ENCODE measurements at regions not wholly inside any gene's neighbourhood (a gene's known extent, or its start where the extent isn't known, plus 50 kb on each side); places are given as distances from the start of the nearest gene placed in this dataset.
"Not testable (repeated sequence)": the region's sequence is repeated elsewhere in the genome, so short reads cannot be mapped to it uniquely, and the experiment has no call there.

DNA sequence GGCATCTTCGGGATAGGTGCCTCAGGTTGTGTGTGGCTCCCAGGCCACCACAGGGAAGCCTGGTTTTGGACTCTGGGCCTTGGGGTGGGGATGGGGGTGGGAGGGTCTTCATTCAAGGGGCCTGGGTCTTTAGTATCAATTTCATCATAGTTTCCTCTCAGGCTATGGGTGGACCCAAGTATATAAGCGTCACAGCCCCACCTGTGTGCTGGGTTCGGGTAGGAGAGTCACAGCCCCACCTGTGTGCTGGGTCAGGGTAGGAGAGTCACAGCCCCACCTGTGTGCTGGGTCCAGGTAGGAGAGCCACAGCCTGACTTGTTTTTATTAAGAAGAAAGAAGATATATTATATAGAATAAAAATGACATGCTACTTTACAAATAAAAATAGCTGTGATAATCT, 422.1 kb downstream of the BRD1 start:
- no peak for ATAC-seq

DNA sequence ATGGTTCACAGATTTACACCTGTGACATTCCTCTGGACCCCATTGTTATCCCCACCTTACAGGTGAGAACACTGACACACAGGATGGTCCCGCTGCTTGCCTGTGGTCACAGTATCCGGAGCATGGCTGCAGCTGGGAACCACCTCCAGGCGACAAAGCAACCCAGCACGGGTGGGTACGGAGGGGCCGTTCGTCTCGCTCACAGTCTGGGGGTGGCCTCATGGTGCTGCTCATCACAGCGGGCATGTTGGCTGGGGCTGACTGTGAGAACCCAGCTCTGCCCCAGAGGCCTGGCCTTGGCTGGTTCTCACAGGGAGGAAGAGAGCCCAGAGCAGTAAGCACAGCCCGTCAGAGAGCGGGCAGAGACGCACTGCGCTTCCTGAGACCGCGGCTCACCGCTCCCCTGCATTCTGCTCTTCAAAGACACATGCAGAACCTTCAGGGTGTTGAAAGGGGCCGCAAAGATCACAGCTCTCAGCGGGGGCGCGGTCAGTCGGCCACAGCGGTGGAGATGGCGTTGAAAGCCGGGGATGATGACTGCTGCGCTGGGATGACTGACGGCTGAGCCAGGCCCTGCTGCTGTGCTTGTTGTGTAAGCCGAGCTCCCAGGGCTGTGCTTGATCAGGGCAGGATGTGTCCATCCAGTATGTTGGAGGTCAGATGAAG, 423.0 kb downstream of the BRD1 start:
- no peak for ATAC-seq

DNA sequence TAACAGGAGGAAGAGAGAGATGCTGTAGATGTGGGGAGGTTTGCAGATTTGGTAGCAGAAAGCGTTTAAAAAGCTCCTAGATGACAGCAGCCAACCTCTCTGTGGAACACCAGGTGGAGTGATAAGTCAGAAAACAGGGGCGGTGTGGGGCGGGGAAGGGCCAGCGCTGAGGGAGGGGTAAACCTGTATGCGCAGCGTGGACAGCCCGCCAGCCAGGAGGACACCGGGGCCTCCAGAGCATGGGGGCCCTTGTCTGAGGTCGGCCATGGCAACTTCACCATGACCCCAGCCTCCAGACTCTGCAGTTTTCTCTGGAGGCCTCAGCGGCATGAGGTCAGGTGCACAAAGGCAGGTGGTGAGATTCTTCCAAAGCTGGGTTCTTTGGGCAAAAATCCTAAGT, 423.7 kb downstream of the BRD1 start:
- no peak for ATAC-seq

DNA sequence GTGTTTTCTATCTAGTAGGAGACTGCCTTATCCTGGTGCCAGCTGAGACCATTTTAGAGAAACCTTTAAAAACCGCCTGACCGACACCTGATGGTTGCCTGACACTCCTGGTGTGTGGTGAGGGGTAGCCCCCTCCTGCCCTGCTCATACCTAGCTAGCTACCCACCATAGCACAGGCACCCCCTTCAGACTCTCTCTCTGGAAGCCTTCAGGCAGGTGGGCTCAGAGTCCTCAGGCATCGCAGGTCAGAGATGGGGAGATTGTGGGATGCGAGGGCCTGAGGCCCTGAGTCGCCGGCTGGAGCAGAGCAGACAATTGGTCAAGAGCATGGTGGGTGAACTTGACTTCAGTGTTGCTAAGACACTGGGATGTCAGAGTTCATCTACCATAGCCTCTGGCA, 424.6 kb downstream of the BRD1 start:
- no peak for ATAC-seq

DNA sequence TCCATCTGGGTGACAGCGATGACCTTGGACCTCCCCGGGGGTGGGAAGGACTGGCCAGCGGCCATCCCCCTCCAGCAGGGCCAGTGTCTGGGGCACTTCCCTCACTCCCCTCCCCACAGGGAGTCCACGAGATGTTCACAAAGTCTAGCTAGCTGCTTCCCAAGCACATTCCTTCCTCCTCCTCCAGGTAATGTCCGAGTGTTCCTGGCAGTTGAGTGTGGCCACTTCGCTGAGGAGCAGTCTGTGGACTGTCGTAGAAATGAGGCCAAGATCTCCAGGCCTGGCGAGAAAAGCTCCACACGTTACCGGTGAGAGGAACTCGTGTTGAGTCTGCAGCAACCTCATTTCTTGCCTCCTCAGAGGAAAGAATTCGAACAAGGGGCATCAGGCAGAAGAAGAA, 425.5 kb downstream of the BRD1 start:
- no peak for ATAC-seq

DNA sequence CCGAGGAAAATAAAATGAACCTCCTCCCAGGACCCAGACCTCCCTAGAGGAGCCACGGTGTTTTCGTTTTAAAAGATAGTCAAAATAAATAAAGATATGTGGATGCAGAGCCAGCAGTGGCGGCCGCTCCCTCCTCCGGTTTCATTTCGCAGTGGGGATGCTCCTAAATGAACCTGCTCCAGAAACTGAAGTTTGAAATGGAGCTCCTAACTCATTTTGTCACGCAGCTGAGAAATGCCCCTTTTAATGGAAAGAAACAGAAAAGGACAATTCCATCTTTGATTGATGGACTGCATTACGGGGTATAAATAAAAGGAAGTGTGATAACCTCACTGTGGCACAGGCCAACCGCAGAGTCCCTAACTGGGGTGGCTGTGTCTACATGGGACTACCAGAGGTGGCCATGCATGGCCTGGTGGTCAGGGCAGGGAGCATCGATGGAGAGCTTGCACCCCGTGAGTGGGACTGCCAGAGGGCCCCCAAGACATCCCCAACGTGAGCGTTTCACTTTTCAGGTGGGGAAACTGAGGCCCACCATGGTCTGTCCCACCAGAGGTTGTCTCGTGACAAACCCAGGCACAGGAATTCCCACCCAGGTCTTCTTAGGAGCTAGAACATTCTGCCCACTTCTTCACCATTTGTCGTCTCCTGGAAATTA, 426.6 kb downstream of the BRD1 start:
- ATAC-seq = no peak

DNA sequence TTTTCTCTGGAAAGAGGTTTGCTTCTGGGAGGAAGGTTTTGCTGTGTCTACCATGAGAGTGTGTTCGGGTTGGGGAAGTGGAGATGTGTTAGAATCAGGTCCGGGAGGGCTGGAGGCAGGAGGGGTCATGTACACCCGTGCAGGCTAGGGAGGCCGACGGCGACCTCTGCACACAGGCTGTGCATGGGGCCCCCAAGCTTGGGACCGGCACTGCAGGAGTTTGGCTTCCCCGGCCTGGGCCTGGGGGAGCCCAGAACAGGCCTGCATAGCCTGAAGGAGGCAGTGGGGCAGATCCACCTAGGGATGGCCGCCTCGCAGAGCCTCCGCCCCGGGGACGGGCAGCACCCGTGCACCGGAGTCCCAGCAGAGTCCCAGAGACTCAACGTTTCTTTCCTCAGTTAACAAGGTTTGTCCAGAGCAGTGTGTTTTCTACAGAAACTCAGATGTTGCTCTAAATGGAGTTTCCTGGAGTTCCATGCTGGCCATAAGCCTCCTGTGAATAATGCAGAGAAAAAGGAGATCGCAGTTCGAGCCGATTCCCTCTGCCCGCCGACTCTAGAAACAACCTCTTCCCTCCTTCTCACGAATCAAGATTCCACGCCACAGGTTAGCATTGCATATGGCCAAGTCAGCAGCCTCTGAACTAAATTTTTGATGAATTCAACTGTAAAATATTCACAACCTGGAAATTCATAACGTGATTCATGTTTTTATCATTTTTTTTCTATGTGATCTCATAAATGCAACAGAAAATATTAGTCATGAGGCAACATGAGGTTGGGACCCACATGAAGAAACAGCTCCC, 427.3 kb downstream of the BRD1 start:
- no peak for ATAC-seq

DNA sequence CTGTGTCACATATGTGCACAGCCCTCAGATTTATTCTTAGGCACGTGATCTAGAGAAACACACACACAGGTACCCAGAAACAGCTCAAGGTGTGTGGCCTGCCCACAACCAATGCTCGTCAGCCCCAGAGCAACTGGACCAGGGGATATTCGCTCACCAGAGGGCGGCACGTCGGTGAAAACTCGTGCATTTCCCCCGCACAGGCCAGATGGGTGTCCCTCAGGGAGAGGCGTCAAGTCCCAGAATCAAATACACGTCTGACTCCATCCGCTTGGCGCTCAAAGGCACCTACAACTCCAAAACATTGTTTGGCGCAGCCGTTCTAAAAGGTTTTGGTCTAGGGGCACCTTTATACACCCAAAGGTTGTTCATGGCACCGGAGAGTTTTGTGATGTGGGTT, 429.0 kb downstream of the BRD1 start:
- no peak for ATAC-seq

DNA sequence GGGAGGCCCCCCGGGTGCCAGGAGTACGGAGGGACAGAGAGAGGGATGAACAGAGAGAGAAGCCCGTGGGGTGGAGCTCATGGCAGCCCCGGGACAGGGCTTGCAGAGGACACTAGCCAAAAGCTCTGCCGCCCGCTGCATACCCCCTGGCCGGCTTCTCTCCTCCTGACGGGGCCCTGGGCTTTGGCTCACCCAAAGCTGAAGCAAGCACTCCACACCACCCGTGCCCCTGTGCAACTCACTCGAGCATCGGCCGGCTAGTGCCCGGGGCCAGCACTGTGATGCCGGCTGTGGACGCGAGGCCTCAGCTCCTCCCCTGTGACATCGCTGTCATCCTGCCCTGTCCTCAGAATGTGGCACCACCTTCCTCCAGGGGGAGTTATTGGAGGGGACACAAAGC, 429.6 kb downstream of the BRD1 start:
- ATAC-seq = no peak

DNA sequence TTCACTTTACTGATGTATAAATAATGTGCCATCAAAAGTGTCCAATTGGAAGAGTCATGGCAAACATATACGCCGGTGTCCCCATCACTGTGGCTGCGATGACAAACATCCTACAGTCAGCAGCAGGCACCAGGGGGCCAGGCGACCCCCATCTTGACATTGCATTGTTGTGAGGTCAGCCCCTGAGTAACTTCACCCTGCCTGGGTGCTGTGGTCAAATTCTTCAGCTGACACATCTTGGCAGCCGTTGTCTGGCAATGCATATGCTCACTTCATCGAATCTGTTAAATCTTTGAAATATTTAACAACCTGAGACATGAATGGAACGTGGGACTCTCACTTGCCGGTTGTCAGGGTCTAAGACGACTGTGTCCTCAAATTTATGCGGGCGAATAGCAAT, 430.9 kb downstream of the BRD1 start:
- no peak for ATAC-seq

DNA sequence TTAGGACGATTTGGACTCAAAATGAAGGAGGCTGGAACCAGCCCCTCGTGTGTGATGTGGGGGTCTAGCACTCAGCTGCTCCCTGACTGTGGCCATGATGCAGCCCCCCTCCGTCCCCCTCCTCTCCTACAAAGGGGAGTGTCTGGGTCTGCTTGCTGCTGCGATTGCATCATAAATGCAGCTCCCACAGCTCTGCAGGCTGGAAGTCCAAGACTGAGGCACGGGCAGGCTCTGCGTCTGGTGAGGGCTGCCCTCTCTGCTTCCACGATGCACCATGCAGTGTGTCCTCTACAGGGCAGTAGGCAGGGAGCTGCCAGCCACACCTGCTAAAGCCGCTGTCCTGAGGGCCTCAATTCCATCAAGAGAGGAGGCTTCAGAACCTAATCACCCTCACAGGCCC, 432.1 kb downstream of the BRD1 start:
- no peak for ATAC-seq

DNA sequence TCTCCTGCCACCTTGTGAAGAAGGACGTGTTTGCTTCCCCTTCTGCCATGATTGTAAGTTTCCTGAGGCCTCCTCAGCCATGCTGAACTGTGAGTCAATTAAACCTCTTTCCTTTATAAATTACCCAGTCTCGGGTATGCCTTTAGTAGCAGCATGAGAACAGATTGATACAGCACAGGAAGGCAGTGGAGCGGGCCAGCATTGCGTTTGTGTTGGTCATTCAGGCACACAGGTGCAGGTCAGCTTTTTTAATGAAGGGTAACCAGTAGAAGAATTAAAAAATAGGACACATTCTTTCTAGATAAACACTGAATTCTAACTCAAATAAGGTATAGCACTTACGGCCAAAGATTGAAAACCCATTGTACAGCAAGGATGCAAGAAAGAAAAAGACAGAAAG, 432.6 kb downstream of the BRD1 start:
- not testable (repeated sequence) for ATAC-seq

DNA sequence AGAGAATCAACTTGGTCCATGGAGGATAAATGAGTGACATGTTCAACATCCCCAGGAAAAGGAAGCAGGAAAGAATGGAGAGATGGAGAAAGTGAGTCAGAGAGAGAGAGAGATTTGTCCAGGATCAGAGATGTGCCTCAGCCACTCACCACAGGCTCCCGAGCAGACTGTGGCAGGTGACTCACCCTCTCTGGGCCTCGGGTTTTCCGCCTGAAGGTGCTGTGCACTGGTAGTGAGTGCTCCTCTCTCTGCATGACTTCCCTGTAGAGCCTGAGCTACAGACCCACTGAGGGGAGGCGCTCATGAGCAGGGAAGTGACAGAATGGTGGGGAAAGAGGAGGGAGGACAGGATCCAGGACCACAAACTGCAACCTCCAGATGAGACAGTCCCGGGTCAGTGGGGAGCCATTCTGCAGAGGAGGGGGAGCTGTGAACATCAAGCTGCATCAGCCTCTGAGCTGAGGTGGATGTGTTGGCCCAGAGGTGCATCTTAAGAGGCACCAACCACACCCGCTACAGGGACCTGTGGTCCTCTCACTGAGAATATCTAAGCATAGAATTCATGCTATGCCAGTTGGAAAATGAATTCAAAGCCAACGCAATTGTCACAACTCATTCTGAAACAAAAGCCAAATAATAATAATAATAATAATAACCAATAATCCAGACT, 433.4 kb downstream of the BRD1 start:
- no peak for ATAC-seq

DNA sequence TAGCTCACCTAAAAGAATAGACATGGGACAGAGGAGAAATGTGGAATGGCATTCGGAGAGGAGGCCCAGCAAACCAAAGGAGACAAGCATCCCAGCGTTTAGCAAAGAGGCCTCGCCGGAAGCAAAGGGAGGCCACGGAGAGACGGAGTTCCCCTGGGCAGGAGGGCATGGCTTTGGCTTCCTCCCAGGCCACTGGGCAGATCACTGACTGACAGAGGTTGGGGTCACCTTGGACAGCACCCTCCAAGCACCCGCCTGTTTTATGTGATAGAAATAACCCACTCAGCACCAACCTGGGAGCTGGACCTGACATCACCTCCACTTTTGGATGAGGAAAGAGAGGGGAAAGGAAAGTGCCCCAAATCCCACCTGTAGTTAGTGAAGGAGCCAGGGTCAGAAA, 434.1 kb downstream of the BRD1 start:
- no peak for ATAC-seq

DNA sequence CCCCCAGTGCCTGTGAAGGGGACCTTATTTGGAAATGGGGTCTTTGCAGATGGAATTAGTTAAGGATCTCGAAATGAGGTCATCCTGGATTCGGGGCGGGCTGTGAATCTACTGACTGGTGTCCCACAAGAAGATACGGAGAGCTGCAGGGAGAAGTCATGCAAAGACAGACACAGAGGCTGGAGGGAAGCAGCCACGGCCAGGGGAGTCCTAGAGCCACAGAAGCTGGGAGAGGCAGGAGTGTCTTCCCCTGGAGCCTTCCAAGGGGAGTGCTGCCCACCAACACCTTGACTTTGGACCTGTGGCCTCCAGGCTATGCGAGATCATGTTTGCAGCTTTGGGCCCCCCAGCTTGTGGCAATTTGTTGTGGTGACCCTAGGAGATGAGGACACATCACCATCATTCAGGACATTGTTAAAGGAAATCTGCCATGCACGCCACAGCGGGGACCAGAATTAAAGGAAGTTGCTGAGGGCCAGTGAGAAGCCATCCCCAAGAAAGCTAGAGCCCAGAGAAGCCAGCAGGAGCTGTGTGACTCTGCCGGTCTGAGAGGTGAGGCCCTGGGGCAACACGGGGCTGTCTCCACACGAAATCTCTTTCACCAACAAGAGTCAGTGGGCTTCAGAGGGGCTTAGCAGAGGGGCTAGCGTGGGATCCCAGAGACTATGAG, 434.7 kb downstream of the BRD1 start:
- no peak for ATAC-seq

DNA sequence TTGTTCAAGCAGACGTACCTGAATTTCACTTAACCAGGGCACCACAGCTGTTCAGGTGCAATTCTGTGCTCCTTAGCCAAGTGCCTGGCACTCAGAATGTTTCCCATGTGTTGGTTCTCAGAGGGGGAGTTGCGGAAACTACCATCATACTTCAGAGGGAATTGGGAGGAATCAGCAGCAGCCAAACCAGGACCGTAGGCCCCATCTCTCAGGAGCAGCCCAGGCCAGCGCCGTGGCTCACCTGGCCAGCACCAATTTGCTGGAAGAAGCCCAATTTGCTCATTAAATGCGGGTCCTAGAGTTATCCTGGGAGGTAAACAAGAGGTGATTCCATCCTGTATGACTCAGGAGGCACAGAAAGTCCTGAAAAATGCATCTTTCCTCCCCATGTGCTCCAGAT, 435.4 kb downstream of the BRD1 start:
- no peak for ATAC-seq

DNA sequence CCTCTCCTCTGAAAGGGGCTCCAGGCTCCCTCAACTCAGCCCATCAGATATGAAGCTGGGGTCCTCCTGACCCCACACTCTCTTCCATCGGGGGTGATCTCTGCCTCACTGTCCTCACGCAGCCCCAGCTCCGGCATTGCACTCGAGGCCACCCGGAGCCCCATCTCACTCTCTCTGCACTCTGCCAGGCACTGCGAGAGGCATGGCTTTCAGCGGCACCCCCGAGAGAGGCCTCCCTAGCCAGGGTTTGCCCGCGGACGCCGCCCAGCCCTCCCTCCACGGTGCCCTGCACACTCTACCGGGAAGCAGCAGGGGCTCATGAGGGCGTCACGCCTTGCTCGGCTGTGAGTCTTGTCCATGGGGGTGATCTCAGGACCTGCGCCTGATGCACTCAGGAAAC, 436.2 kb downstream of the BRD1 start:
- ATAC-seq = no peak

DNA sequence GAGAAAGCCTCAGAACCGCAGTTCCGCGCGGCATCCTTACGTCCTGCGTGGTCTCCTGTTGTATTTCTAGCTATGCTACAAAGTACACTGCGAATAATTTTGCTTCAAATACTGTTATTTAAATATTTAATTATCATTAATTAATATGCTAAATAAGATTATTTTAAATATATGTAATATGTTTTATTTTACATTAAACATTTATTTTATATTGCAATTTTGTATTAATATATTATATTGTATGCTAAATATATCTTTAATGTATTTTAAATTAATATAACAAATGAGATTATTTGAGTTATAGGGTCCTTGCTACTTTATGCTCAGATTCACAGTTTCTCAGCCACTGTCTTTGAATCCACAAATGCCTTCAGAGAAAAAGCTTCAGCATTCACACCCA, 436.7 kb downstream of the BRD1 start:
- ATAC-seq = no peak

DNA sequence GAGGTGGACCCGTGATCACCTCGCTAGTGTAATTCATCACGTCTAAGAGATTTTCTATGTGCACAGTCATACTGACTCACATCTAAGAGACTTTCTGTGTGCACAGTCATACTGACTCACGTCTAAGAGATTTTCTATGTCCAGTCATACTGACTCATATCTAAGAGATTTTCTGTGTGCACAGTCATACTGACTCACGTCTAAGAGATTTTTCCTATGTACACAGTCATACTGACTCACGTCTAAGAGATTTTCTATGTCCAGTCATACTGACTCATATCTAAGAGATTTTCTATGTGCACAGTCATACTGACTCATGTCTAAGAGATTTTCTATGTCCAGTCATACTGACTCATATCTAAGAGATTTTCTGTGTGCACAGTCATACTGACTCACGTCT, 443.8 kb downstream of the BRD1 start:
- not testable (repeated sequence) for ATAC-seq

DNA sequence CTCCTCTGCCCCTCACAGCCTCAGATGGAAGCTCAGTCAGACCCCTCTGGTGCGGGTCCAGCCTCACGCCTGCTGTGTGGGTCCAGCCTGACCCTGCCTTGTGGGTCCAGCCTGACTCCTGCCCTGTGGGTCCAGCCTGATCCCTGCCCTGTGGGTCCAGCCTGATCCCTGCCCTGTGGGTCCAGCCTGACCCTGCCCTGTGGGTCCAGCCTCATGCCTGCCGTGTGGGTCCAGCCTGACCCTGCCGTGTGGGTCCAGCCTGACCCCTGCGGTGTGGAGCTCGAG, 445.3 kb downstream of the BRD1 start:
- ATAC-seq = no peak

DNA sequence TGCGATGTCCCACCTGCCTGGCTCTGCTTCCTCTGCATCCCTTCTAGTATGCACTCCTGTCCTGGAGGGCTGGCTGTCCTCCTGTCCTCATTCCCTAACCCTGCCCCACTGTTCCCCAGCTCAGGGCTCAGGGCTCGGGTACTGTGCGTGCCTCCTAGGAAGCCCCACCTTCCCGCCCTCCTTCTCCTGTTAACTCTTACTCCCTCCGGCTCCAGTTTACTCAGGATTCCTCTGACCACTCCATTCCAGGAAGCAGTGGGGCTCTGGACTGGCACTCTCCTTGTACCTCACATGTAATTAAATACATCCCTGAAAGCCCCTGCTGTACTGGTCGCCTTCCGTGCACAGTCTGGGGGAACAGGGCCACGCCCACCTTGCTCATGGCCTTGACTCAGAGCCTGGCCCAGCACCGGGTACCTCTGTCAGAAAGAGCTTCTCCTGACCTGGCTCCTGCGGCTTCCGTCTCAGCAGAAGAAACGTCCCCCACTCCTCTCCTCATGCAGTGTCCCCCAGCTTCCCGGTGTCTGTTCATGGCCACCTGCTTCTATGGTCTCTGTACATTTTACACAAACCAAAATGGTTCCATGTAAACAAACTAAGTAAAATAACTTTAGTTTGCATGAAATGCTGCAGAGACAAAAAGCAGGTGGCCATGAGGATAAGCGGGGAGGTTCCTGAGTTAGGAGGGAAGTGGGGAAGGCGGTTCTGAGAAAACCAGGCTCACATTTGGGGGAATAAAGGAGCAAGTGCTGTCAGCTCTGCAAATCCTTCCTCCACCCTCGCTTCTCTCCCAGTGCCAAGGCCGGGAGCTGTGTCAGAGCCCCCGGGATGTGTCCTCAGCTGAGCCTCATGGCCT, 445.9 kb downstream of the BRD1 start:
- ATAC-seq = no peak

DNA sequence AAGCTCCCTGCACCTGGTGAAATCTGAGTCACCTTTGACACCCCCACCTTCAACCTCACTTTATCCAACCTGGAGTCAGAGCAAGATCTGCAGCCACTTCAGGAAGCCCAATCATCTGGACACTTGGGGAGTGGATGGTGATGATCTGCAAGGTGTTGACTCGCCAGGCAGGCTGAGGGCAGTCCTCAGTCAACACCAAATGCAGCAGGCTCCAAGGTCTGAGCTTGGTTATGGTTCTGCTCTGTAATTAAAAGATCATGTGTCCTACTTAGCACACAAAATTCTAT, 446.9 kb downstream of the BRD1 start:
- no peak for ATAC-seq

Data from activated CD4-positive, CD25-positive, alpha-beta regulatory T cell treated with anti-CD3 and anti-CD28 coated beads, Interleukin-2, amount 50 U/mL, for 24 hours (primary cell).